H1 (cell line): ENCODE measurements at regions not wholly inside any gene's neighbourhood (a gene's known extent, or its start where the extent isn't known, plus 50 kb on each side); places are given as distances from the start of the nearest gene placed in this dataset.

Experiments used
- CTCF ChIA-PET: fragments of 300-600 bp; sonication (Branson Sonifier 250); formaldehyde crosslinking; loops from one replicate; lab custom pipeline; 2021; ENCODE audit not compliant: partially characterized antibody; lab: Charles Lee
- POLR2A ChIA-PET: fragments of 300-600 bp; sonication (Branson Sonifier 250); formaldehyde crosslinking; loops from one replicate; lab custom pipeline; 2021; ENCODE audit warnings: inconsistent platforms; ENCODE audit not compliant: partially characterized antibody; lab: Charles Lee
- DNase-seq, 2 experiments: peaks; one replicate each; pipeline versions ENCODE4 v3.0.0 to v3.0.0-alpha.2; 2010 to 2022; ENCODE audit warnings: low spot score in 2 of 2, low read depth in 1 of 2, mixed read lengths in 1 of 2
- FAIRE-seq: peaks from 2 replicates; lab custom pipeline; 2011; peaks lifted over from hg19 to GRCh38; lab: Jason Lieb, UNC
- H2AFZ ChIP-seq: 2 replicates; pipeline ENCODE4 v1.8.1; 2012; ENCODE audit warnings: low read length, inconsistent platforms
- H2AK5ac ChIP-seq: 2 replicates; pipeline ENCODE4 v1.6.1; 2013; ENCODE audit warnings: low read depth, low read length
- H2BK120ac ChIP-seq: replicated peaks from 2 replicates; pipeline ENCODE3; 2013; ENCODE audit warnings: low read depth, low read length, inconsistent platforms
- H2BK12ac ChIP-seq: 2 replicates; pipeline ENCODE4 v1.6.1; 2013; ENCODE audit warnings: low read depth, low read length
- H2BK15ac ChIP-seq: 2 replicates; pipeline ENCODE4 v1.6.1; 2013; ENCODE audit warnings: low read length
- H2BK20ac ChIP-seq: 2 replicates; pipeline ENCODE4 v1.6.1; 2013; ENCODE audit warnings: low read length
- H2BK5ac ChIP-seq: 2 replicates; pipeline ENCODE4 v1.6.1; 2013; ENCODE audit warnings: low read depth, low read length
- H3K14ac ChIP-seq: 2 replicates; pipeline ENCODE4 v1.6.1; 2013; ENCODE audit warnings: inconsistent platforms; ENCODE audit not compliant: insufficient read length
- H3K18ac ChIP-seq: 2 replicates; pipeline ENCODE4 v1.6.1; 2013; ENCODE audit warnings: low read length; ENCODE audit errors: extremely low read depth
- H3K23ac ChIP-seq: 2 replicates; pipeline ENCODE4 v1.6.1; 2013; ENCODE audit warnings: inconsistent platforms; ENCODE audit not compliant: insufficient read length
- H3K23me2 ChIP-seq: 2 replicates; pipeline ENCODE4 v1.6.1; 2013; ENCODE audit warnings: low read depth, low read length
- H3K27ac ChIP-seq: 2 replicates; pipeline ENCODE4 v1.6.1; 2011; ENCODE audit warnings: low read depth, low read length, inconsistent platforms
- H3K27me3 ChIP-seq, 4 experiments: replicated peaks in 1 of 4; 1 replicate in 1 of 4; 2 replicates in 3 of 4; pipeline versions ENCODE4 v1.6.1 to v1.8.1; 2011 to 2013; ENCODE audit warnings: low read length in 3 of 4, mild to moderate bottlenecking in 3 of 4, inconsistent platforms in 2 of 4, mixed read lengths in 2 of 4, moderate library complexity in 1 of 4; ENCODE audit not compliant: control insufficient read depth in 3 of 4, insufficient read depth in 3 of 4; ENCODE audit errors: extremely low read depth in 1 of 4
- H3K36me3 ChIP-seq, 4 experiments: 2 replicates each; pipeline versions ENCODE4 v1.6.1 to v1.8.1; 2011 to 2013; ENCODE audit warnings: mild to moderate bottlenecking in 4 of 4, low read length in 3 of 4, moderate library complexity in 2 of 4, control low read depth in 1 of 4, inconsistent platforms in 1 of 4; ENCODE audit not compliant: insufficient read depth in 4 of 4, control insufficient read depth in 2 of 4
- H3K4ac ChIP-seq: replicated peaks from 2 replicates; pipeline ENCODE3; 2013; ENCODE audit warnings: low read length, low read depth, mixed read lengths, inconsistent platforms; ENCODE audit not compliant: insufficient read length
- H3K4me1 ChIP-seq, 4 experiments: replicated peaks in 1 of 4; 1 replicate in 1 of 4; 2 replicates in 3 of 4; pipeline versions ENCODE4 v1.6.1 to v1.8.1; 2011 to 2013; ENCODE audit warnings: low read length in 3 of 4, inconsistent platforms in 2 of 4, mixed read lengths in 1 of 4; ENCODE audit not compliant: insufficient read depth in 4 of 4, control insufficient read depth in 3 of 4
- H3K4me2 ChIP-seq, 2 experiments: 2 replicates each; pipeline versions ENCODE4 v1.6.1 to v1.8.1; 2011 to 2013; ENCODE audit warnings: low read depth in 2 of 2, low read length in 2 of 2, control low read depth in 1 of 2, inconsistent platforms in 1 of 2, mild to moderate bottlenecking in 1 of 2; ENCODE audit not compliant: insufficient read depth in 1 of 2
- H3K4me3 ChIP-seq, 4 experiments: fragments of 200-600, 300-600 bp in 1 of 4; sonication (generic), shearing (Covaris generic), sonication (Bioruptor Twin) in 1 of 4; 2 replicates each; pipeline versions ENCODE4 v1.5.1 to v1.8.1; 2011 to 2016; ENCODE audit warnings: low read length in 4 of 4, low read depth in 3 of 4, control low read depth in 2 of 4, inconsistent platforms in 2 of 4, mild to moderate bottlenecking in 2 of 4, mixed read lengths in 1 of 4, moderate library complexity in 1 of 4; ENCODE audit not compliant: insufficient read depth in 2 of 4; ENCODE audit errors: extremely low read depth in 1 of 4
- H3K56ac ChIP-seq: replicated peaks from 2 replicates; pipeline ENCODE3; 2013; ENCODE audit warnings: low read depth, mild to moderate bottlenecking, mixed read lengths, low read length, inconsistent platforms; ENCODE audit not compliant: insufficient read length
- H3K79me1 ChIP-seq: 2 replicates; pipeline ENCODE4 v1.6.1; 2013; ENCODE audit warnings: low read depth, low read length, control low read depth
- H3K79me2 ChIP-seq, 2 experiments: 2 replicates each; pipeline versions ENCODE4 v1.6.1 to v1.8.1; 2012 to 2013; ENCODE audit warnings: low read length in 2 of 2, mild to moderate bottlenecking in 2 of 2, inconsistent platforms in 1 of 2; ENCODE audit not compliant: insufficient read depth in 2 of 2, control insufficient read depth in 1 of 2
- H3K9ac ChIP-seq, 4 experiments: replicated peaks in 1 of 4; 1 replicate in 1 of 4; 2 replicates in 3 of 4; pipeline versions ENCODE4 v1.6.1 to v1.8.1; 2011 to 2013; ENCODE audit warnings: low read depth in 3 of 4, low read length in 3 of 4, control low read depth in 2 of 4, mild to moderate bottlenecking in 2 of 4, moderate library complexity in 2 of 4, inconsistent platforms in 1 of 4; ENCODE audit errors: extremely low read depth in 1 of 4
- H3K9me3 ChIP-seq, 2 experiments: 2 replicates each; pipeline versions ENCODE4 v1.6.1 to v1.8.1; 2012 to 2013; ENCODE audit warnings: mild to moderate bottlenecking in 2 of 2, moderate library complexity in 2 of 2, control low read depth in 1 of 2, inconsistent platforms in 1 of 2, low read depth in 1 of 2, low read length in 1 of 2, mixed read lengths in 1 of 2; ENCODE audit not compliant: insufficient read depth in 2 of 2
- H4K20me1 ChIP-seq, 2 experiments: replicated peaks in 1 of 2; 2 replicates each; pipeline versions ENCODE3 to v1.8.1; 2011 to 2013; ENCODE audit warnings: inconsistent platforms in 2 of 2, low read length in 2 of 2, mild to moderate bottlenecking in 1 of 2; ENCODE audit not compliant: insufficient read depth in 2 of 2, control insufficient read depth in 1 of 2
- H4K5ac ChIP-seq: 2 replicates; pipeline ENCODE4 v1.6.1; 2013; ENCODE audit warnings: low read length, low read depth, mixed read lengths, inconsistent platforms; ENCODE audit not compliant: insufficient read length
- H4K8ac ChIP-seq: 2 replicates; pipeline ENCODE4 v1.8.0; 2013; ENCODE audit warnings: mild to moderate bottlenecking, moderate library complexity, low read length, inconsistent platforms; ENCODE audit not compliant: insufficient read depth; ENCODE audit errors: extremely low read depth
- H4K91ac ChIP-seq: replicated peaks from 2 replicates; pipeline ENCODE3; 2013; ENCODE audit warnings: low read length, mixed read lengths, inconsistent platforms; ENCODE audit not compliant: insufficient read length
- ASH2L ChIP-seq: fragments of 200-600, 300-600 bp; sonication (generic); IDR thresholded peaks from one replicate; pipeline ENCODE4 v1.7.1; 2017; ENCODE audit warnings: low read length
- BRCA1 ChIP-seq: IDR thresholded peaks from 2 replicates; pipeline ENCODE4 v1.6.1; 2012; ENCODE audit warnings: low read depth, low read length, improper control_type of control experiment
- CEBPB ChIP-seq: IDR thresholded peaks from 2 replicates; pipeline ENCODE4 v1.6.1; 2012; ENCODE audit warnings: low read depth, low read length
- CTBP2 ChIP-seq: IDR thresholded peaks from 2 replicates; pipeline ENCODE4 v1.7.0; 2011; ENCODE audit warnings: borderline replicate concordance, mild to moderate bottlenecking, moderate library complexity, mixed read lengths, low read length; ENCODE audit not compliant: insufficient read depth, insufficient read length
- EGR1 ChIP-seq: IDR thresholded peaks from 2 replicates; pipeline ENCODE4 v1.6.1; 2011; ENCODE audit warnings: low read depth, low read length, borderline replicate concordance
- EZH2 ChIP-seq: fragments of 200-600 bp; sonication (generic); IDR thresholded peaks from 2 replicates; pipeline ENCODE4 v1.7.1; 2012; ENCODE audit warnings: low read depth, mild to moderate bottlenecking, moderate library complexity, low read length, inconsistent platforms; ENCODE audit not compliant: severe bottlenecking
- GABPA ChIP-seq: IDR thresholded peaks from 2 replicates; pipeline ENCODE4 v1.6.1; 2011; ENCODE audit warnings: mild to moderate bottlenecking, low read length, moderate library complexity, borderline replicate concordance; ENCODE audit not compliant: insufficient read depth
- JUN ChIP-seq: IDR thresholded peaks from 2 replicates; pipeline ENCODE4 v1.6.1; 2011; ENCODE audit warnings: low read depth, mild to moderate bottlenecking, improper control_type of control experiment, low read length
- KDM5A ChIP-seq: fragments of 200-600 bp; IDR thresholded peaks from 2 replicates; pipeline ENCODE4 v1.7.1; 2012; ENCODE audit warnings: mild to moderate bottlenecking, low read length, inconsistent platforms, mixed read lengths
- MAFK ChIP-seq: IDR thresholded peaks from 2 replicates; pipeline ENCODE4 v1.6.1; 2012; ENCODE audit warnings: low read depth, mild to moderate bottlenecking, improper control_type of control experiment, low read length
- POU5F1 ChIP-seq: IDR thresholded peaks from 2 replicates; pipeline ENCODE4 v1.6.1; 2011; ENCODE audit warnings: low read depth, mild to moderate bottlenecking, low read length, moderate library complexity
- TAF1 ChIP-seq: IDR thresholded peaks from 2 replicates; pipeline ENCODE4 v1.6.1; 2011; ENCODE audit warnings: mild to moderate bottlenecking, low read depth, low read length
- TBP ChIP-seq: IDR thresholded peaks from 2 replicates; pipeline ENCODE4 v1.6.1; 2011; ENCODE audit warnings: low read depth, low read length, improper control_type of control experiment
- TEAD4 ChIP-seq: IDR thresholded peaks from 2 replicates; pipeline ENCODE4 v1.6.1; 2012; ENCODE audit warnings: low read depth, low read length, inconsistent platforms, mixed read lengths
- WGBS, 2 experiments: shearing (Covaris generic) in 1 of 2; methylation state at CpG; one replicate each; pipeline versions ENCODE4 v1.1.6 to v1.1.7; 2013 to 2015; ENCODE audit warnings: low lambda C conversion rate in 2 of 2, mixed read lengths in 2 of 2, inconsistent platforms in 1 of 2, low coverage in 1 of 2, missing lambda C conversion rate in 1 of 2; ENCODE audit not compliant: insufficient replicate concordance in 2 of 2, insufficient coverage in 1 of 2, insufficient read length in 1 of 2; ENCODE audit errors: extremely low coverage in 1 of 2, missing lambda C conversion rate in 1 of 2; 5-methylcytosine and 5-hydroxymethylcytosine counted together

- no peak overlapping the region for H2BK12ac ChIP-seq
- H2AK5ac ChIP-seq = no peak overlapping the region
- H4K91ac ChIP-seq = no peak overlapping the region
- no peaks in the 10 kb centered on the region for H4K20me1 ChIP-seq
- DNase-seq = no peak
- H3K36me3 ChIP-seq = no peaks in the 10 kb centered on the region
- H3K14ac ChIP-seq = no peak overlapping the region
- no peak overlapping the region for H3K4me2 ChIP-seq
- no peak overlapping the region for H2BK15ac ChIP-seq
- H3K18ac ChIP-seq = no peak overlapping the region
- H2BK20ac ChIP-seq = no peak overlapping the region
- H3K4me3 ChIP-seq = no peak overlapping the region
- no peak overlapping the region for H2AFZ ChIP-seq
- no peaks in the 10 kb centered on the region for H3K4me1 ChIP-seq
- H3K56ac ChIP-seq = no peak overlapping the region
- no peaks in the 10 kb centered on the region for H3K23me2 ChIP-seq
- WGBS, 2 experiments = 100% methylated on average over 1 of the region's 1 CpG; no CpG with 5 or more reads in 1 of the 2 experiments
- ChIA-PET POLR2A (no interaction called here), CTCF (no interaction called here)
- H3K9ac ChIP-seq = no peak overlapping the region
- no peaks in the 10 kb centered on the region for H3K79me1 ChIP-seq
- H3K79me2 ChIP-seq = no peaks in the 10 kb centered on the region
- H2BK120ac ChIP-seq = no peak overlapping the region
- no peak overlapping the region for H3K23ac ChIP-seq
- H4K5ac ChIP-seq = no peak overlapping the region
- H3K9me3 ChIP-seq = no peaks in the 10 kb centered on the region
- no peak overlapping the region for H3K4ac ChIP-seq
- TF ChIP-seq BRCA1 (no peak), EZH2 (no peak), JUN (no peak), TAF1 (no peak), POU5F1 (no peak), TBP (no peak), TEAD4 (no peak), CEBPB (no peak), EGR1 (no peak), KDM5A (no peak), MAFK (no peak), CTBP2 (no peak), GABPA (no peak), ASH2L (no peak)
- TF ChIP-seq, all 59 proteins: peak for 0
- no peak overlapping the region for H3K27ac ChIP-seq
- no peak overlapping the region for H4K8ac ChIP-seq
- H3K27me3 ChIP-seq = no peaks in the 10 kb centered on the region
- no peak overlapping the region for H2BK5ac ChIP-seq
- no peak for FAIRE-seq
Measured at GRCh38 chr5:161002571-161003074, 150.6 kb upstream of the ATP10B start.
